ENCODE measurements at regions not wholly inside any gene's neighbourhood (a gene's known extent, or its start where the extent isn't known, plus 50 kb on each side); places are given as distances from the start of the nearest gene placed in this dataset.

- H3K23ac ChIP-seq (ENCODE audit: insufficient read length, low read depth, low read length), result no peak overlapping the region
- no peaks in the 10 kb centered on the region for H4K20me1 ChIP-seq (ENCODE audit: control insufficient read depth, insufficient read depth, insufficient read length)
- no peak overlapping the region for H3K4me2 ChIP-seq (ENCODE audit: insufficient read depth, insufficient read length, low read length)
- no peak for DNase-seq
- H3K9me3 ChIP-seq (ENCODE audit: control insufficient read depth, low read depth, low read length), result no peaks in the 10 kb centered on the region
- H3K56ac ChIP-seq (ENCODE audit: insufficient read length, low read depth, low read length), result no peak overlapping the region
- H3K23me2 ChIP-seq (ENCODE audit: insufficient read length, low read depth, low read length, poor library complexity, severe bottlenecking), result no peaks in the 10 kb centered on the region
- H3K9ac ChIP-seq (ENCODE audit: extremely low read depth, insufficient read length, low read length), result no peak overlapping the region
- H4K91ac ChIP-seq (ENCODE audit: insufficient read length, low read depth, low read length), result no peak overlapping the region
- no peak for TF ChIP-seq CTCF (conservative IDR thresholded peaks at IDR 0.05)
- no peak overlapping the region for H3K18ac ChIP-seq (ENCODE audit: insufficient read length, low read depth, low read length)
- no peaks in the 10 kb centered on the region for H3K27me3 ChIP-seq (ENCODE audit: insufficient read depth, low read length)
- H3K27ac Mint-ChIP-seq, result no peak overlapping the region
- WGBS (ENCODE audit: extremely low coverage, insufficient read length, low lambda C conversion rate), result no CpG with 5 or more reads among the region's 1 CpG
- H2BK20ac ChIP-seq (ENCODE audit: low read depth, low read length, poor library complexity, severe bottlenecking), result no peak overlapping the region
- no peak overlapping the region for H2AK5ac ChIP-seq (ENCODE audit: insufficient read length, low read length)
- no peak overlapping the region for H4K5ac ChIP-seq (ENCODE audit: insufficient read length, low read depth, low read length)
- H3K4ac ChIP-seq (ENCODE audit: low read depth, low read length), result no peak overlapping the region
- no peak overlapping the region for H3T11ph ChIP-seq (ENCODE audit: low read length)
- no peak overlapping the region for H2BK15ac ChIP-seq (ENCODE audit: low read depth, low read length)
- H2BK120ac ChIP-seq (ENCODE audit: low read depth, low read length, poor library complexity, severe bottlenecking), result no peak overlapping the region
- no peaks in the 10 kb centered on the region for H3K9me3 Mint-ChIP-seq
- H2BK5ac ChIP-seq (ENCODE audit: insufficient read length, low read length), result no peak overlapping the region
- H3K14ac ChIP-seq (ENCODE audit: insufficient read depth, low read length), result no peak overlapping the region
- no peak overlapping the region for H2BK12ac ChIP-seq (ENCODE audit: insufficient read length, low read depth, low read length)
- no peaks in the 10 kb centered on the region for H3K4me1 ChIP-seq (ENCODE audit: insufficient read depth, low read length)
- H4K8ac ChIP-seq (replicated peaks; ENCODE audit: insufficient read length, low read depth, low read length), result no peak overlapping the region
- H3K4me1 Mint-ChIP-seq, result no peaks in the 10 kb centered on the region
- no peak overlapping the region for H3K27ac ChIP-seq (ENCODE audit: insufficient read length, low read depth, low read length)
- H3K79me2 ChIP-seq (ENCODE audit: insufficient read depth, low read length), result no peaks in the 10 kb centered on the region
- H2AFZ ChIP-seq (ENCODE audit: low read length), result no peak overlapping the region
- H3K36me3 Mint-ChIP-seq (ENCODE audit: insufficient read depth in 1 of 3, low read depth in 3 of 3), result no peaks in the 10 kb centered on the region
- no peaks in the 10 kb centered on the region for H3K27me3 Mint-ChIP-seq (ENCODE audit: low read depth)
- no peak overlapping the region for H3K4me3 Mint-ChIP-seq
- no peaks in the 10 kb centered on the region for H3K79me1 ChIP-seq (ENCODE audit: insufficient read depth, low read depth, low read length, poor library complexity, severe bottlenecking)
Observed at GRCh38 chr14:61636291-61636690, 59.0 kb upstream of the HIF1A start.

All from H9 (cell line).